Mucosa of rectum (tissue), 2 donors: ENCODE measurements at regions not wholly inside any gene's neighbourhood (a gene's known extent, or its start where the extent isn't known, plus 50 kb on each side); places are given as distances from the start of the nearest gene placed in this dataset.
"Not testable (repeated sequence)": the region's sequence is repeated elsewhere in the genome, so short reads cannot be mapped to it uniquely, and the experiment has no call there.

Experiments
- H3K27ac ChIP-seq, 2 donors: one replicate each; pipeline ENCODE4 v1.7.0; 2013; ENCODE audit warnings: inconsistent platforms in 2 of 2, low read depth in 2 of 2, low read length in 2 of 2
- H3K27me3 ChIP-seq, 2 donors: one replicate each; pipeline ENCODE4 v1.7.0; 2013; ENCODE audit warnings: low read length in 2 of 2; ENCODE audit not compliant: control insufficient read depth in 2 of 2, insufficient read depth in 2 of 2
- H3K36me3 ChIP-seq, 2 donors: one replicate each; pipeline ENCODE4 v1.7.0; 2013; ENCODE audit warnings: low read length in 2 of 2; ENCODE audit not compliant: control insufficient read depth in 2 of 2, insufficient read depth in 2 of 2
- H3K4me1 ChIP-seq, 2 donors: one replicate each; pipeline ENCODE4 v1.7.0; 2013; ENCODE audit warnings: low read length in 2 of 2, mild to moderate bottlenecking in 1 of 2; ENCODE audit not compliant: control insufficient read depth in 2 of 2, insufficient read depth in 2 of 2
- H3K4me3 ChIP-seq, 2 donors: one replicate each; pipeline ENCODE4 v1.7.0; 2013; ENCODE audit warnings: low read length in 2 of 2
- H3K9ac ChIP-seq, 2 donors: one replicate each; pipeline ENCODE4 v1.7.0; 2013; ENCODE audit warnings: low read length in 2 of 2, low read depth in 1 of 2, mild to moderate bottlenecking in 1 of 2
- H3K9me3 ChIP-seq, 2 donors: one replicate each; pipeline ENCODE4 v1.7.0; 2013; ENCODE audit warnings: low read length in 2 of 2; ENCODE audit not compliant: control insufficient read depth in 2 of 2
- donor health status: healthy.
- donor health status: Normal muscosa, but diverticular disease.

DNA sequence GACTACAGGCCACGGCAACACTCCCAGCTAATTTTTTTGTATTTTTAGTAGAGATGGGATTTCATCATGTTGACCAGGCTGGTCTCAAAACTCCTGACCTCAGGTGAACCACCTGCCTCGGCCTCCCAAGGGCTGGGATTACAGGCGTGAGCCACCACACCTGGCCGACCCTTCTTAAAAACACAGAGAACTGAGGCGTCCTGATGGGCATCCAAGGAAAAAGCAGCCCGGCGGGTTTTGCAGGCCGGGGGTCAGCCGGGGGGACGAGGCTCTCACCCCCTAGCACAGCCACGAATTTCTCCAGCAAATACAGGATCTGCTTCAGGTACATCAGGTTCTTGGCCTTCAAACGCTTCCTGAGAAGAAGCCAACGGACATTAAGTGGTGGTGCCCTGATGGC is 178.9 kb downstream of the KLRB1 start:
- H3K36me3 ChIP-seq, H3K9me3 ChIP-seq, H3K27ac ChIP-seq, H3K9ac ChIP-seq, H3K4me1 ChIP-seq, H3K4me3 ChIP-seq, H3K27me3 ChIP-seq: not testable (repeated sequence)

DNA sequence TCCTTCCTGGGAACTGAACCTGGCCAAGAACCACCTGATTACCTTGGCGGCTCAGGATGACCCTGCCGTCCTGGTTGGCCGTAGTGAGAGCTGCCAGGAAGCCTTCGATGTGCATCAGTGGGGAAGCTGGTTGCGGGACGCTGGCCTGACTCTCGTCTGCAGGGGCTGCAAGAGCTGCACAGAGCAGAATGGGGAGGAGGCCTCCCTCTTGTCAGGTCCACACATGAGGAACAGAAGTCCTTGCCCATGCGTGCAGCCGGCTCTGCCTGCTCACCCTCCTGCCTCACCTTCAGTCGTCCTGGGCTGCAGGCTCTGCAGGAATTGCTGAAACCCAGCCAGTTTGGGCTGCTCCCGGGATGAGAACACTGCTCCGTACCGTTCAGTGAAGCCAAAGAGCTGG is 182.3 kb downstream of the KLRB1 start:
- not testable (repeated sequence) for H3K4me3 ChIP-seq, H3K9me3 ChIP-seq, H3K36me3 ChIP-seq, H3K4me1 ChIP-seq, H3K27ac ChIP-seq, H3K27me3 ChIP-seq, H3K9ac ChIP-seq

DNA sequence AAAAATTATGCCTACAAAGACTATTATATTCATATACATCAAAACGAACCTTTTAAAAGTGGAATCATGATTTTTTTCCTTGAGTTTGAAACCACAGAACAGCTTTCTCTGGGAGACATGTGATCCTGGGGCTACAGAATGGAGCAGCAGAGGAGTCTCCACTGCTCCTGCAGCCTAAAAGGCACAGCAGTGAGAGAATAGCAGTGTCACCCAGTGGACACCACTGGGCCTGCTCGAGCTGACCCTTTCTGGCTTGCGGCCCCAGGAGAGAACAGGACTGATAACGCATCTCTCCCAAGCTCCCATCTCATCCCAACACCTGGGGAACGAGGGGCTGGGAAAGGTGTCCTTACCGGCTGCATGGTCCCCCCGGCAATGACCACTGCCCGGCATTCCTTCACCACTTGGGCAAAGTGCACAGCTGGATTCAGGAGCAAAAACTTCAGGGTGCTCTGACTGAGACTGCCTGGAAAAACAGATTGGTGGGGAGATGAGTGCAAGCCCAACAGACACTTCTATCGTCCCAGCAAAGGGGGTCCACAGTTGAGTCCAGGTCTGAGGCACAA is 183.5 kb downstream of the KLRB1 start:
- not testable (repeated sequence) for H3K27me3 ChIP-seq, H3K36me3 ChIP-seq, H3K9me3 ChIP-seq, H3K9ac ChIP-seq, H3K4me3 ChIP-seq, H3K4me1 ChIP-seq, H3K27ac ChIP-seq

DNA sequence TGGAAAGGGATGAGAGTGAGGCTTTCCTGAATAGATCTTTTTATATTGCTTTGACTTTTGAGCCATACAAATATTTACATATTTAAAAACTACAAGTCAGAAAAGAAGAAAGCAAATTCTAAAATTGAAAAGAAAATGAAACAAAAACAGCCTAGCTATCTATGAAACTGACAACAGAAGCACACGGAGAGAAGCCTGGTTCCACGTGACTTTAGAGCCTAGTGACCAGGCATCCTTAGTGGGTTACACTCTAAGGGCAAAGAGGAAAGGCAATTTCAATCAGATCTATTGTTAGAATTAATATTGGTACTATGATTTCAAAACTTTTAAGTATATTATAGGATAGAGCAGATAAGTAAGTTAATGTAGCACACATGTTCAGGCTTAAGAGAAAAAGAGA is 185.0 kb downstream of the KLRB1 start:
- not testable (repeated sequence) for H3K27ac ChIP-seq, H3K27me3 ChIP-seq, H3K9ac ChIP-seq, H3K4me3 ChIP-seq, H3K4me1 ChIP-seq, H3K36me3 ChIP-seq, H3K9me3 ChIP-seq

DNA sequence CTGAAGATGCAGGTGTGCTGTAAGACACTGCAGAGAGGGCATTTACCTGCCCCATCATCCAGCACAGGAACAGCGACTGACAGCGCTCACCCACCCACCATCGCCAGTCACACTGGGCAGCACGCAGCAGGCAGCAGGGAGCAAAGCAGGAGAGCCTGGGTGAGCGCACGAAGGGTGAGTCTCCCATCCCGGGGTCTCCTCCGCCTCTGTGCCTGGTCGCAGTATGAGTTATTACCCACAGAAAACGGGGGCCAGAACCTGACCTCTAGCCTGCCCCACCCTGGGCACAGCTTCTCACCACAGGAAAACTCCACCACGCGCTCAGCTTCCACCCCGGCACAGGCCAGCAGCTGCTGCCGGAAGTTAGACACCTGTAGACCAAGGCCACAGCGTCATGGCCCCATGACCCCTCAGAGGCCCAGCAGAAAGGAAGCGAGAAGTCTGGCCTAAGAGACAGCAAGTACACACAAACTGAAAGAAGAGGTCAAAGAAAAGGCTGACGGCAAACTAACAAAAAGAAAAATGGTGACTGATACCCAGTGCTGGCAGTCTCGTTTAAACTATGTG is 186.1 kb downstream of the KLRB1 start:
- H3K4me3 ChIP-seq, H3K9me3 ChIP-seq, H3K9ac ChIP-seq, H3K27ac ChIP-seq, H3K36me3 ChIP-seq, H3K27me3 ChIP-seq, H3K4me1 ChIP-seq: not testable (repeated sequence)

DNA sequence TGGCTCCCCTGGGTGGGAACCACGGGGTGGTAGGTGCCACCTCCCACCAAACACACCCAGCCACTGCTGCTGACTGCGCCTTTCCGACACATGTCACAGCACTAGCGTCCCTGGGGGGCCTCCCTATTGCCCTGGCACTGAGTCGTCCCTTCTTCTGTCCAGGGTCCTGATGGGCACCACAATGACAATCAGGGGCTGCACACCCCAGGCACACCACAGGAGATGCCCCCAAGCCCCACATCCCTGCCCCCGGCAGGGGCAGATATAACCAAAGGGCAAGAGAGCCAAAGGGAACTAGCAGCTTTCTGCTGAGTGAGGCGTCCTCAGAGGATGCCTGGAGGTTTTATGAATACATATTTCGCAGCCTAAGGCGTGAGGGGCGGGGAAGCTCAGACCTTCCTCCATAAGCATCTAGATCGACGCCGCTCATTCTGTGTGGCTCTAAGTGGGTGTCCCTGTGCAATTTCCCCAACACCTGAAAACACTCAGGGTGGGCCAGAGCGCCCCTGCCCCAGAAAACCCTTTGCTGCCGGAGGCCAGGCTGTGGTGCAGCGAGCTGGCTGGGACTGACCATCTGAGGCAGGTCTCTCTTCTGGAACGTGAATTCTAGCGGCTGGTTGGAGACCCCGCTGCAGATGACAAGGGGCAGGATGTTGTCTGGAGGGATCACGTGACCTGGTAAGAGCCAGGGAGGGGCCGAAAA is 186.7 kb downstream of the KLRB1 start:
- H3K27me3 ChIP-seq, H3K9ac ChIP-seq, H3K4me1 ChIP-seq, H3K9me3 ChIP-seq, H3K27ac ChIP-seq, H3K4me3 ChIP-seq, H3K36me3 ChIP-seq: not testable (repeated sequence)

DNA sequence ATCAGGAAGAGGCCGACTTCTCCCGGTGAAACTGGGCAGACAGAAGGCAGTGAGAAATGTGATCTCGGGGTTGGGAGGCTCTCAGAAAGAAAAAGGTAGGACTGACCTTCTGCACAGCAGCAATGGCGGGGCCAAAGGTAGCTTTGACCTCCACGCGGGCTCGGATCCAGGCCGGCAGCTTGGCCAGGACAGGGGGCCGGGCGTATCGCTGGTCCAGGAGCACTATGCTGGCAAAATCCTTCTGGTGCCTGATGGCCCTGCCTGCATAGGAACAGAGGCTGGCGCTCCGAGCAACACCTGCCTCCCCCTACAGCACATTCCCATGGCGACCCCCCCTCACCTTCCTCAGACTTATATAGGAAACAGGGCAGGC is 189.1 kb downstream of the KLRB1 start:
- not testable (repeated sequence) for H3K4me1 ChIP-seq, H3K36me3 ChIP-seq, H3K4me3 ChIP-seq, H3K27me3 ChIP-seq, H3K27ac ChIP-seq, H3K9me3 ChIP-seq, H3K9ac ChIP-seq

DNA sequence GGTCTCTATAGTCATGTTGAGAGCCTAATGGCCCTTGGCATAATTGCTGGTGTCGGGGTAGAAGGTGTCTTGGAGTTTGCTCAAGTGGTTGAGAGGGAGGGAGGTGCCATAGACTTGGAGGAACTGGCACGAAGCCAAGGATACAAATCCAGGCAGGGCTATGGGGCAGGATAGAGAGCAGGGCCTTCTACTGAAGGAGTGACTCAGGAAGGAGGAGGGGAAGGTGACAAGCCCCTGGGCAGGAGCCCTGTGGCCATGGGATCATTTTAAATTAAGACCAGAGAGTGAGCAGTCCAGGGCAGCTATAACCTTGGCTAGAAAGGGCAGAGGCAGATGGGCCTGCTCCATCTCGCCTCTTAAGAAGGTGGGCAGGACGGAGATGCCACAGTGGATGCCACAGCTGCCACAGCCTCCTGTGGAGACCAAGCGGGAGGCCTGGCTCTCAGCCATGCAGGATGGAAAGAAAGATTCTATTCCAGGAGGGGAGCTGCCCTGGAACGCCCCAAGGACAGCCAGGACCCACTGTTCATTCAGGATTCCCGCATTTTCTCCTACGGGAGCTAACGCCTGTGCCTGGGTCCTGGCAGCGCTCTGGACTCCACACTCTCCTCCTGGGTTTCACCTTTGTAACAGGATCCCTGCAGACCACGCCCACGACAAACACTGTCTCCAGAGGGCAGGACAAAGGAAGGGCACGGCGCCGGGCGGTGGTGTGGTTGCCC is 189.6 kb downstream of the KLRB1 start:
- not testable (repeated sequence) for H3K4me3 ChIP-seq, H3K36me3 ChIP-seq, H3K4me1 ChIP-seq, H3K9me3 ChIP-seq, H3K27me3 ChIP-seq, H3K9ac ChIP-seq
- H3K27ac ChIP-seq = peak overlapping the region; percentile 15 to 56

DNA sequence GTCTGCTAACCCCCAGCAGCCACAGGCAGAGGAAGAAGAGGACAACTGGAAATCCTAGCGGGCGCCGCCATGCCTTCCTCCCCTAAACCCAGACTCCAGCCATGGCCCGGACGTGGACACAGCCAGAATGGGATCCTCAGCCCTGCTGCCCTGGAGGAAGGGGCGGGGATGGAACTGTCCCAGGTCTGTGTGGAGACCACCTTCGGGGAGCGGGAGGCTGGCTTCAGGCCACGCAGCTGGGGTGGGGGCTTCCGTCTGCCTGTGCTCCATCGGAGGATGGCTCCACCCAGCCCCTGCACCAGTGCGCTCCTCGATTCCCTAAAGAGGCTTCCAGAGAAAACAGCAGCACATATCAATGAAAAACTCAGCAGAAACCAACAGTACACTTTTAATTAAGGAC is 190.4 kb downstream of the KLRB1 start:
- not testable (repeated sequence) for H3K9me3 ChIP-seq

DNA sequence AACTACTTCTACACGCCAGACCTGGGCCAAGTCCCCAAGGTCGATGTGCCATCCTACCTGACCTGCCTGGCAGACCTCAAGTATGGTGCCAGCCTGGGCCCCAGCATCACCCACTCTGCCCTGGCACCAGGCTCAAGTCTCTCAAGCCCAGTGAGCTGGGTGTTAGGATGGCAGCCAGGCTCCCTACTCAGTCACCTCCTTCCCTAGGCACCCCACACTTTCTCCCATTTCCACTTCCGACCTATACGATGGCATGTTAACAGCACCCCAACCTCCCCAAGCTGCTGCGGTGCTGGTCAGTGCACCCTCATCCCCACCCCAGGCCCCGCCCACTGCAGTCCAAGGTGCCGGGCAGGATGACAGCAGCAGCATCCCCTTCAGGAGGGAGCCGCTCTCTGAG is 191.4 kb downstream of the KLRB1 start:
- H3K4me1 ChIP-seq, H3K9ac ChIP-seq, H3K27ac ChIP-seq, H3K36me3 ChIP-seq, H3K4me3 ChIP-seq, H3K27me3 ChIP-seq, H3K9me3 ChIP-seq: not testable (repeated sequence)

More for the DNA sequence above, 190.4 kb downstream of the KLRB1 start:
- not testable (repeated sequence) for H3K4me1 ChIP-seq, H3K36me3 ChIP-seq, H3K4me3 ChIP-seq, H3K9ac ChIP-seq, H3K27ac ChIP-seq, H3K27me3 ChIP-seq
